ENCODE measurements at regions not wholly inside any gene's neighbourhood (a gene's known extent, or its start where the extent isn't known, plus 50 kb on each side); places are given as distances from the start of the nearest gene placed in this dataset.

DNA sequence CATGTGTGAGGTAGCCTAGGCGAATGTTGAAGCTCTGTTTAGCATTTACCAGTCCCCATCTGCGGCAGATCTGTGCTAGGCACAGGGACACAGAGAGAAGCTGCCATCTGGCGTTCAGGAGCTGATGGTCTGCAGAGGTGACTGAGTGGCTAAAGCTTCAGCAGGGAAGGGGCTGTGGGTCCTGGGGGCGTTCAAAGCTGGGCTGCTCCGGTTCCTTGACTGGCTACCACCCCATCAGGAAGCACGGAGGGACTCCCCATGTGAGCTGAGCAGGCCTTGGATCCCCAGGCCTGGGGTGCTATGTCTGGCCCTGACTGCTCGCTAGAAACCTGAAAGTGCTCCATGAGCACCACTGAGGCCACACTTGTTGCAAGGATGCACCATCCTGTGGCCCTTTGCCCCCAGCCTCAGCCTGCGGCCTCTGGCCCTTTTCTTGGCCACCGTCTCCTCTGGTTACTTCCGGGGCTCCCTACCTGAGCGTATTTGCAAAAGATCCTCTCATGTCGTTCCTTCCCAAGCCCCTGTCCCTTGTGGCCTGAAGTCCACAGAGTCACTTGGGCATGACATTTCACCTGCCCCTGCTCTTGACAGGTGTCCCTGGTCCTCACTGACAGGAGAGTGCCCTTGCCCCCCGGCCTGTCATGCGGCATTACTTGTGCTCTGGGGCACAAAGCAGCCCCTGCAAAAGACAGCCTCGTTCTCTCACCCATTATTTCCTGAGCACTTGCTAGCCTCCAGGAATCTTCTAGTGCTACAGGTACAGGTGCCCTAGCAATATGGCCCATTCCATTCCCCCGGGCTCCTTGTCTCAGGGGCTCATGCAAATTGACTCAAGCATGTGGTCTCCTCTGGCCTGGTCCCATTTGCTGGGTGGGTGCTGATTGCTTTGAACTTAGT, 108.1 kb downstream of the GLRX3 start:
- Histone ChIP-seq H3K4me1 (ENCODE audit: control insufficient read depth, insufficient read depth, low read length) (no peaks in the 10 kb centered on the region), H3K9me3 (ENCODE audit: control insufficient read depth, insufficient read depth, low read length) (peaks cover 41% of the 10 kb centered on the region), H3K36me3 (ENCODE audit: control insufficient read depth, insufficient read depth, low read length) (no peaks in the 10 kb centered on the region), H3K27me3 (ENCODE audit: control insufficient read depth, insufficient read depth, low read length) (no peaks in the 10 kb centered on the region), H3K9ac (ENCODE audit: low read depth, low read length) (no peak overlapping the region), H3K4me3 (ENCODE audit: low read depth, low read length) (no peak overlapping the region), H3K27ac (ENCODE audit: low read depth, low read length) (no peak overlapping the region)

DNA sequence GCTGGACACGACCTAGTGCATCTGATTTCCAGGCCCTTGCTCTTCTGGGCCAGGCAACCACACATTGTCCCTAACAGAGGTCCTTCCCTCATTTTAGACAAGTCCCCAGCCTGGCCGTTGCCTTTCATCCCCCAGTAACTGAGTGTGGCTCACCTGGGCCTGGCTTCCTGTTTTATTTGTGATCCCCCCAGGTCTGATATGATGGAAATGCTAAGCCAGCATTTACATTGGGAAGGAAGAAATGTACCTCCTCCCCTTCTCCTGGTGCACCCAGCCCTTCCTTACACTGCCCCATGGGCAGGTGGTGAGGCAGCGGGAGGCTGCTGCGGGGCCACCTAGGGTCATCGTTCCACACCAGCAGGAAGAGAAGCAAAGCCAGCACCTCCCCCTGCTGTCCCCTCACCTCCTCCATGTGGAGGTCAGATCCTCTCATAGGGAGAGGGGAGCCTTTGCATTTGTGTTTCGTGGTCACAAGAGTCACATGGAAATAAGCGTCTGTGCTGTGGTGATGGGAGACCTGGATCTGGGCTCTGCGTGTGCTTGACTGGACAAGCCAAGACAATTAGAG, 108.8 kb downstream of the GLRX3 start:
- Histone ChIP-seq H3K27ac (ENCODE audit: low read depth, low read length) (no peak overlapping the region), H3K27me3 (ENCODE audit: control insufficient read depth, insufficient read depth, low read length) (no peaks in the 10 kb centered on the region), H3K9ac (ENCODE audit: low read depth, low read length) (no peak overlapping the region), H3K4me3 (ENCODE audit: low read depth, low read length) (no peak overlapping the region), H3K4me1 (ENCODE audit: control insufficient read depth, insufficient read depth, low read length) (no peaks in the 10 kb centered on the region), H3K9me3 (ENCODE audit: control insufficient read depth, insufficient read depth, low read length) (peaks cover 48% of the 10 kb centered on the region), H3K36me3 (ENCODE audit: control insufficient read depth, insufficient read depth, low read length) (no peaks in the 10 kb centered on the region)

DNA sequence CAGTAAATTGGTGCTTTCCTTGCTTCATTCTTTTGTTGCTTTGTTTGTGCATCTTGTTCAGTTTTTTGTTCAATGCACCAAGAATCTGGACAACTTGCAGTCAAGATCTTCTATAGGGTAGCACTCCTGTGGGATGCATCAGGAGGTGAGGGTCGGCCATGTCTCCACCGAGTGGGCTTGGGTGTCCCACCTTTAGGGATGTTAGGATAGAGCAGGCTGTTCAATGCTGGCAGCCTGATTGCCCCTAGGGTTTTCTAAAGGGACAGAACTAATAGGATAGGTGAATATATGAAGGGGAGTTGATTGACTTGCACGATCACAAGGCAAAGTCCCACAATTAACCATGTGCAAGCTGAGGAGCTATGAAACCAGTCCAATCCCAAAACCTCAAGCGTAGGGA, 109.9 kb downstream of the GLRX3 start:
- H3K36me3 ChIP-seq (ENCODE audit: control insufficient read depth, insufficient read depth, low read length) = no peaks in the 10 kb centered on the region
- no peak overlapping the region for H3K9ac ChIP-seq (ENCODE audit: low read depth, low read length)
- no peak overlapping the region for H3K27ac ChIP-seq (ENCODE audit: low read depth, low read length)
- no peak overlapping the region for H3K4me3 ChIP-seq (ENCODE audit: low read depth, low read length)
- H3K9me3 ChIP-seq (ENCODE audit: control insufficient read depth, insufficient read depth, low read length) = peaks cover 50% of the 10 kb centered on the region
- no peaks in the 10 kb centered on the region for H3K27me3 ChIP-seq (ENCODE audit: control insufficient read depth, insufficient read depth, low read length)
- H3K4me1 ChIP-seq (ENCODE audit: control insufficient read depth, insufficient read depth, low read length) = no peaks in the 10 kb centered on the region

DNA sequence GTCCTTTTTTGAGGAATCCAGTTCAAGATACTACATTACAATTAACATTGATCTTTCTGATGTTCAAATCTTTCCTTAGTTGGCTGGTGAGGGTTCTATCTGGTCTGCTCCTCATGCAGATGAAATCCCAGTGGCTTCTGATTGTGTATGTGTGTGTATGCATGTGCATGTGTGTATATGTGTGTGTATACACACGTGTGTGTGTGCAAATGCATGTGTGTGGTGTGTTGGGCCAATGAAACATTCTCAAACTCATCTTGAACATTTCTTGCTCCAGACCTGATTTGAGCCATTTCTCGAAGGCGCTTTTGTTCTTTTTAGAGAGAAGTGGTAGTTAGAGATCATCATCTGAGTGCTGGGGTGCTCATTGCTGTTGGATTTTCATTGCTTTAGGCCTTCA, 113.9 kb downstream of the GLRX3 start:
- H3K4me1 ChIP-seq (ENCODE audit: control insufficient read depth, insufficient read depth, low read length) = no peaks in the 10 kb centered on the region
- no peak overlapping the region for H3K9ac ChIP-seq (ENCODE audit: low read depth, low read length)

DNA sequence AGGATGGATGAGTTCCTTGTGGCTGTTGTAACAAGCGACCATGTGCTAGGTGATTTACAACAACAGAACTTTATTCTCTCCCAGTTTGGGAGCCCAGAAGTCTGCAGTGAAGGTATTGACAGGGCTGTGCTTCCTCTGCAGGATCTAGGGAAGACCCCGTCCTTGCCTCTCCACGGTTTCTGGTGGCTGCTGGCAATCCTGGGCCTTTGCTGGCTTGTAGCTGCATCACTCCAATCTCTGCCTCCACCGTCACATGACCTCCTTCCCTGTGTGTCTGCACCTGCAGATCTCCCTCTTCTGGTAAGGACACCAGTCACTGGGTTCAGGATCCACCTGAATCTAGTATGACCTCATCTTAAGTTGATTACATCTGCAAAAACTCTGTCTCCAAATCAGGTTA, 115.6 kb downstream of the GLRX3 start:
- no peaks in the 10 kb centered on the region for H3K27me3 ChIP-seq (ENCODE audit: control insufficient read depth, insufficient read depth, low read length)
- H3K36me3 ChIP-seq (ENCODE audit: control insufficient read depth, insufficient read depth, low read length) = no peaks in the 10 kb centered on the region
- H3K9ac ChIP-seq (ENCODE audit: low read depth, low read length) = no peak overlapping the region
- H3K4me1 ChIP-seq (ENCODE audit: control insufficient read depth, insufficient read depth, low read length) = no peaks in the 10 kb centered on the region
- no peak overlapping the region for H3K27ac ChIP-seq (ENCODE audit: low read depth, low read length)
- no peak overlapping the region for H3K4me3 ChIP-seq (ENCODE audit: low read depth, low read length)
- H3K9me3 ChIP-seq (ENCODE audit: control insufficient read depth, insufficient read depth, low read length) = peaks cover 51% of the 10 kb centered on the region

More for the DNA sequence above, 113.9 kb downstream of the GLRX3 start:
- Histone ChIP-seq H3K27me3 (ENCODE audit: control insufficient read depth, insufficient read depth, low read length) (no peaks in the 10 kb centered on the region), H3K4me3 (ENCODE audit: low read depth, low read length) (no peak overlapping the region), H3K27ac (ENCODE audit: low read depth, low read length) (no peak overlapping the region), H3K36me3 (ENCODE audit: control insufficient read depth, insufficient read depth, low read length) (no peaks in the 10 kb centered on the region), H3K9me3 (ENCODE audit: control insufficient read depth, insufficient read depth, low read length) (peaks cover 47% of the 10 kb centered on the region)

DNA sequence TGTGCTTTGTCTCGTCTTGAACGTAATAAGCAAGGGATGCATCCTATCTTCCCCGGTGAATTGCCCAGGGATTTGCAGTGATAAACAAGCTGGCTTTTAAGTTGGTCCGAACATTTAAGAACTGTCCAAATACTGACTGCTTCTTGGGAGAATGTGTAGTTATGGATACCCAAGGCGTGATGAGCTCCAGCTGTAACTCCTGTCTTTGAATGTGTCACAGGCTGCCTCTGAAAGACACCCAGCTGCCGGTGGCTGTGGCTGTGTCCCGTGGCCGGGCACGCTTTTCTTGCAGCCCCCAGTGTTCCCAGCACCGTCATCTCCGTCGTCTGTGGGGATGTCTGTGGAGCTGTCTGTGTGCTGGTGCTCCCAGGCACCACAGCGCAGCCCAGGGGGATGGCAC, 118.1 kb downstream of the GLRX3 start:
- H3K4me1 ChIP-seq (ENCODE audit: control insufficient read depth, insufficient read depth, low read length) = no peaks in the 10 kb centered on the region
- H3K9me3 ChIP-seq (ENCODE audit: control insufficient read depth, insufficient read depth, low read length) = peaks cover 75% of the 10 kb centered on the region
- no peaks in the 10 kb centered on the region for H3K27me3 ChIP-seq (ENCODE audit: control insufficient read depth, insufficient read depth, low read length)
- H3K27ac ChIP-seq (ENCODE audit: low read depth, low read length) = no peak overlapping the region
- no peaks in the 10 kb centered on the region for H3K36me3 ChIP-seq (ENCODE audit: control insufficient read depth, insufficient read depth, low read length)
- H3K9ac ChIP-seq (ENCODE audit: low read depth, low read length) = no peak overlapping the region
- H3K4me3 ChIP-seq (ENCODE audit: low read depth, low read length) = no peak overlapping the region

DNA sequence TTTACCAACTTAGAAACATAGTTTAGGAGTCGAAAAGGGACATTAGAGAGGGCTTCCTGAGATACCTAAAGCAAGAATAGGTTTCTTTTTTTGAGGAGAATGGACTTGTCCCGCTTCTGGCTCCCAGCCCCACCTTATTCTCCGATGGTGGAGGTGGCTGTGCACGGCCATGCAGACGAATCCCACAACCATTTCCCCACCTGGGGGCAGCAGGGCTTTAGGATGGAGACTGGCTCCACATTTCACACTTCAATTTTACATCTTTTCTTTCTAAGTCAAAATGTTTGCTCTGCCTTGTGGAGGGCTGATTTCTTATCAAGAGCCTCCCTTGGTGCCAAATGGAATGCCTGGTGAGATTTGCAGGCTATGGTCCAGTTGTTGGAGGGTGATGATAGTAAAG, 118.5 kb downstream of the GLRX3 start:
- Histone ChIP-seq H3K4me1 (ENCODE audit: control insufficient read depth, insufficient read depth, low read length) (no peaks in the 10 kb centered on the region), H3K9me3 (ENCODE audit: control insufficient read depth, insufficient read depth, low read length) (peaks cover 71% of the 10 kb centered on the region), H3K4me3 (ENCODE audit: low read depth, low read length) (no peak overlapping the region), H3K36me3 (ENCODE audit: control insufficient read depth, insufficient read depth, low read length) (no peaks in the 10 kb centered on the region), H3K27me3 (ENCODE audit: control insufficient read depth, insufficient read depth, low read length) (no peaks in the 10 kb centered on the region), H3K27ac (ENCODE audit: low read depth, low read length) (no peak overlapping the region), H3K9ac (ENCODE audit: low read depth, low read length) (no peak overlapping the region)

DNA sequence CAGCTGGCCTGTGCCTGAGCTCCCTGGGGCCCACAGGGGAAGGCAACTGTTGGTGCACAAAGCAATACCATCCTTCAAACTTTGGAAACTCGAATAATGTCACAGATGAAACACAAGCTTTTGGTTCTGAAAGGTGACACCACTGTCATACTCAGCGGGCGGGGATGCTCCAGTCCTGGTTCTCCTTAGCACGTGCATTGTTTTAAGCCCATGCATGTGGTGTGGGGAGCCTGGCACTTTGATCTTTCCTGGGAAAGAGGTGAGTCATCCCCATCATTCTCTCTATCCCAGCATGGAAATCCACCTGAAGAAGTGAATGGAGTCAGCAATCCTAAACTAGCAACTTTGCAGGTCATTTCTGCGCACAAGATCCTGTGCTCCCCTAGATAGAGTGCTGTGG, 119.6 kb downstream of the GLRX3 start:
- H3K9ac ChIP-seq (ENCODE audit: low read depth, low read length) = no peak overlapping the region

DNA sequence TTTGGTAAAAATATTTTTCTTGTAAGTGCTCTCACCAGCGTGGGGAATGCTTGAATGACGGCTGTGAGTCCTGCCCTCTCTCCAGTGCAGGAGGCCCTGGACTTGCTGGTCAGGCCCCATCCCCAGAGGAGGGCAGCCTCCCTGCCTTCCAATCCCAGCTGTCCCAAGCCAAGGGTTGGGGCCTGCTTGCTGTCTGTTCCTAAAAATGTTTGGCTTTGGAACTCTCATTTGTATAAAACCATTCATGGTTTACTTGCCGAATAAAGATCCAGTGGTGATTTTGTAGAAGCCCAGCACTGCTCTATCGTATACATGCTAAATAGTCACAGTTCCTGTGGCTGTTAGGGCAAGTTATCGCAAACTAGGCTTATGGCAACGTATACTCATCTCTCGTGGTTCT, 121.7 kb downstream of the GLRX3 start:
- H3K9me3 ChIP-seq (ENCODE audit: control insufficient read depth, insufficient read depth, low read length) = peaks cover 48% of the 10 kb centered on the region
- no peak overlapping the region for H3K27ac ChIP-seq (ENCODE audit: low read depth, low read length)
- H3K4me3 ChIP-seq (ENCODE audit: low read depth, low read length) = no peak overlapping the region
- H3K36me3 ChIP-seq (ENCODE audit: control insufficient read depth, insufficient read depth, low read length) = no peaks in the 10 kb centered on the region
- no peak overlapping the region for H3K9ac ChIP-seq (ENCODE audit: low read depth, low read length)
- H3K4me1 ChIP-seq (ENCODE audit: control insufficient read depth, insufficient read depth, low read length) = no peaks in the 10 kb centered on the region
- H3K27me3 ChIP-seq (ENCODE audit: control insufficient read depth, insufficient read depth, low read length) = no peaks in the 10 kb centered on the region

More for the DNA sequence above, 119.6 kb downstream of the GLRX3 start:
- no peak overlapping the region for H3K27ac ChIP-seq (ENCODE audit: low read depth, low read length)
- H3K36me3 ChIP-seq (ENCODE audit: control insufficient read depth, insufficient read depth, low read length) = no peaks in the 10 kb centered on the region
- H3K9me3 ChIP-seq (ENCODE audit: control insufficient read depth, insufficient read depth, low read length) = peaks cover 63% of the 10 kb centered on the region
- no peak overlapping the region for H3K4me3 ChIP-seq (ENCODE audit: low read depth, low read length)
- no peaks in the 10 kb centered on the region for H3K27me3 ChIP-seq (ENCODE audit: control insufficient read depth, insufficient read depth, low read length)
- H3K4me1 ChIP-seq (ENCODE audit: control insufficient read depth, insufficient read depth, low read length) = no peaks in the 10 kb centered on the region

DNA sequence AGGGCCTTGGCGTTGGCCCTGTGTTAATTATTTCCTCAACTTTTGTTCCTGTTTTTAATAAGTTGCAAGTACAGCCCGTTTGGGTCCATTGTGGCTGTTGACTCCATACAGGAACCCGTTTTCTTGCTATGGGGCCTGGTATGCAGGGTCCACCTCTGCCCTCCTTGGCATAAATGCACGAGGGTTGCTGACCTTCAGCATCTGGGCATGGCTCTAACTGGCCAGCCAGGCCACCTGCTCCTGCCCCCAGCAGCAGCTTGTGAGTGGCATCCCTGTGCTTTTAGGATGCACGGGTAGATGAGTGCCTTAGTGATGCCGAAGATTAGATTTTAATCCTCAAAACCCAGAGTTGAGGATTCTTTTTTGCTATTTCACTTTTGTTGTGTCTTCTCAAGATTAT, 123.2 kb downstream of the GLRX3 start:
- Histone ChIP-seq H3K36me3 (ENCODE audit: control insufficient read depth, insufficient read depth, low read length) (no peaks in the 10 kb centered on the region), H3K4me1 (ENCODE audit: control insufficient read depth, insufficient read depth, low read length) (no peaks in the 10 kb centered on the region), H3K4me3 (ENCODE audit: low read depth, low read length) (no peak overlapping the region), H3K27me3 (ENCODE audit: control insufficient read depth, insufficient read depth, low read length) (no peaks in the 10 kb centered on the region), H3K9ac (ENCODE audit: low read depth, low read length) (no peak overlapping the region), H3K9me3 (ENCODE audit: control insufficient read depth, insufficient read depth, low read length) (peaks cover 56% of the 10 kb centered on the region), H3K27ac (ENCODE audit: low read depth, low read length) (no peak overlapping the region)

DNA sequence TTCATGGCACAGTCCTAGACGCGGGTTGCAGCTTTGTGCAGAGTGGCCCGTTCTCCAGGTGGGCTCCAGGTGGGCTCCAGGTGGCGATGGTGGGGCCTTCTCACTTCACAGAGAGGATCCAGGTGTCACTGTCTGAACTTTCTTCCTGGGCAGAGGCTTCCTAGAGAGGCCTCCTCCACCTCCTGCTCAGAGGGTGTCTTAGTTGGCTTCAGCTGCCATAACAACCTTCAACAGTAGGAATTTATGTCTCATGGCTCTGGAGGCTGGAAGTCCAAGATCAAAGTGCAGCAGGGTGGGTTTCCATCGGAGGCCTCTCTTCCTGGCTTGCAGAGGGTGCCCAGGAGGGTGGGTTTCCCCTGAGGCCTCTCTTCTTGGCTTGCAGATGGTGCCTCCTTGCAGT, 125.1 kb downstream of the GLRX3 start:
- Histone ChIP-seq H3K27ac (ENCODE audit: low read depth, low read length) (no peak overlapping the region), H3K4me1 (ENCODE audit: control insufficient read depth, insufficient read depth, low read length) (no peaks in the 10 kb centered on the region), H3K4me3 (ENCODE audit: low read depth, low read length) (no peak overlapping the region), H3K9ac (ENCODE audit: low read depth, low read length) (no peak overlapping the region), H3K9me3 (ENCODE audit: control insufficient read depth, insufficient read depth, low read length) (peaks cover 65% of the 10 kb centered on the region), H3K36me3 (ENCODE audit: control insufficient read depth, insufficient read depth, low read length) (no peaks in the 10 kb centered on the region), H3K27me3 (ENCODE audit: control insufficient read depth, insufficient read depth, low read length) (no peaks in the 10 kb centered on the region)

Data from HUES48 (cell line).